ENCODE measurements at regions not wholly inside any gene's neighbourhood (a gene's known extent, or its start where the extent isn't known, plus 50 kb on each side); places are given as distances from the start of the nearest gene placed in this dataset.

- peak in 1 of 2 experiments; percentile 5 for DNase-seq (ENCODE audit: low read depth in 1 of 2, low spot score in 1 of 2)
- peak overlapping the region; percentile 22; the same call in 1 of the 2 replicates for H3K27ac ChIP-seq (replicated peaks)
- H3K27me3 ChIP-seq (ENCODE audit: insufficient read depth, poor library complexity, severe bottlenecking), result no peaks in the 10 kb centered on the region
Observed at GRCh38 chr1:96361961-96362360, 359.6 kb upstream of the PTBP2 start.

GRCh38 chr1:96362623-96363022 is 359.0 kb upstream of the PTBP2 start:
- Histone ChIP-seq H3K27me3 (ENCODE audit: insufficient read depth, poor library complexity, severe bottlenecking) (no peaks in the 10 kb centered on the region), H3K4me3 (replicated peaks; ENCODE audit: insufficient read depth, low read length) (no peak overlapping the region), H3K27ac (replicated peaks) (peak overlapping the region; percentile 42)
- peak; percentile 62 to 89 for DNase-seq (ENCODE audit: low read depth in 1 of 2, low spot score in 1 of 2)
- peak; percentile 95 for TF ChIP-seq SPI1 (IDR thresholded peaks at IDR 0.05; ENCODE audit: borderline replicate concordance, low read depth)
- TF ChIP-seq POLR2AphosphoS5 (IDR thresholded peaks at IDR 0.05; ENCODE audit: low read depth), result peak; percentile 29; the same call in 1 of the 2 replicates
- TF ChIP-seq REST (IDR thresholded peaks at IDR 0.05; ENCODE audit: insufficient replicate concordance, low read depth), result no peak
- TF ChIP-seq GABPA (IDR thresholded peaks at IDR 0.05; ENCODE audit: low read depth), result no peak
- no peak for TF ChIP-seq CTCF (IDR thresholded peaks at IDR 0.05; ENCODE audit: insufficient read depth, low read length)

More at GRCh38 chr1:96361961-96362360, 359.6 kb upstream of the PTBP2 start:
- no peak overlapping the region for H3K4me3 ChIP-seq (replicated peaks; ENCODE audit: insufficient read depth, low read length)
- TF ChIP-seq REST (IDR thresholded peaks at IDR 0.05; ENCODE audit: insufficient replicate concordance, low read depth) (no peak), CTCF (IDR thresholded peaks at IDR 0.05; ENCODE audit: insufficient read depth, low read length) (no peak), GABPA (IDR thresholded peaks at IDR 0.05; ENCODE audit: low read depth) (no peak), POLR2AphosphoS5 (IDR thresholded peaks at IDR 0.05; ENCODE audit: low read depth) (no peak), SPI1 (IDR thresholded peaks at IDR 0.05; ENCODE audit: borderline replicate concordance, low read depth) (no peak)

- TF ChIP-seq CTCF (IDR thresholded peaks at IDR 0.05; ENCODE audit: insufficient read depth, low read length) (no peak), POLR2AphosphoS5 (IDR thresholded peaks at IDR 0.05; ENCODE audit: low read depth) (no peak), REST (IDR thresholded peaks at IDR 0.05; ENCODE audit: insufficient replicate concordance, low read depth) (no peak), SPI1 (IDR thresholded peaks at IDR 0.05; ENCODE audit: borderline replicate concordance, low read depth) (no peak), GABPA (IDR thresholded peaks at IDR 0.05; ENCODE audit: low read depth) (no peak)
- Histone ChIP-seq H3K4me3 (replicated peaks; ENCODE audit: insufficient read depth, low read length) (no peak overlapping the region), H3K27ac (replicated peaks) (no peak overlapping the region), H3K27me3 (ENCODE audit: insufficient read depth, poor library complexity, severe bottlenecking) (no peaks in the 10 kb centered on the region)
- no peak for DNase-seq (ENCODE audit: low read depth in 1 of 2, low spot score in 1 of 2)
Observed at GRCh38 chr1:96363826-96364225, 357.8 kb upstream of the PTBP2 start.
